ENCODE measurements at regions not wholly inside any gene's neighbourhood (a gene's known extent, or its start where the extent isn't known, plus 50 kb on each side); places are given as distances from the start of the nearest gene placed in this dataset.

- DNase-seq (ENCODE audit: low read depth in 1 of 2, low spot score in 2 of 2): no peak
- H3K9me3 ChIP-seq (replicated peaks): no peaks in the 10 kb centered on the region
- H3K27me3 ChIP-seq (replicated peaks): no peaks in the 10 kb centered on the region
- no peaks in the 10 kb centered on the region for H3K36me3 ChIP-seq
- H3K4me1 ChIP-seq (replicated peaks): no peaks in the 10 kb centered on the region
- no peak overlapping the region for H3K27ac ChIP-seq
- no peak overlapping the region for H3K4me3 ChIP-seq
These were observed 588.6 kb upstream of the GRAMD2B start for GRCh38 chr5:125834438-125835115.

DNA sequence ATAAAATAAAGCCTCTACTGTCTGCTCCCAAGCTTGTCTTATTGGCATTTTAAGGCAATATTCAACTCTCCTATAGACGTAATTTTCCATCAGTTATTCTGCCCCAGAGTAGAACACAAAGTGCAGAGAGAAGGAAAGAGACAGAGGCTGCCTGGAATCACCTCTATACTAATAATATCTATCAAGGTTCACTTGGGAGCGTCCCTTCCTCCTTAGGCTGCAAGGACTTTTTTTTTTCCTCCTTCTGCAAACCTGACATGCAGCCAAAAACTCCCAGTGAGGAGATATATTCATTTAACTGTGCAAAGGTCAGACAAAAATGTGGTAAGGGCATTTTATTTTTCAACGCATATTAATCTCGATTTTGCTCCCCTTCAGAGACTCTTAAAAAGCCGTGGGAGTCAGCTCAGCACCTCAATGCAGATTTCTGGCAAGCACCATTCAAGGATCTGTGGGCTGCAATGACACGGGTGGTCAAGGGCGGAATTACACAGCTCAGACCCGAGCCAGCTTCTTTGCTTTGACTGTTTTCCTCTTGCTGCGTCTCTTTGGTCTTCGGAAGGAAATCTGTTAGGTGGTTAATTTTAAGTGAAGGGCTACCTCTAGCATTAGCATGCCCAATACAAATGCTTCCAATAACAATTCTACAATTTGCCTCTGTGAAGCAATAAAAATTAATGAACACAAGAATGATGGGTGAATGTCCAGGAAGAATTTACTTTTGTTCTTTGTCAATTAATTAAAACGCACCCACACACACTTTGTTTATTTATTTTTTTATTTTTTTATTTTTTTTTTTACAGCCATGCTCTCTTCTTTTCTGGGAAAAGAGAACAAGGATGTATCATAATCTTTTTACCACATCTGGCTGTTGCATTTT, 587.7 kb upstream of the GRAMD2B start:
- DNase-seq (ENCODE audit: low read depth in 1 of 2, low spot score in 2 of 2): peak in 1 of 2 experiments; percentile 26
- Histone ChIP-seq H3K27ac (no peak overlapping the region), H3K27me3 (replicated peaks) (no peaks in the 10 kb centered on the region), H3K4me1 (replicated peaks) (no peaks in the 10 kb centered on the region), H3K36me3 (no peaks in the 10 kb centered on the region), H3K4me3 (no peak overlapping the region), H3K9me3 (replicated peaks) (no peaks in the 10 kb centered on the region)

DNA sequence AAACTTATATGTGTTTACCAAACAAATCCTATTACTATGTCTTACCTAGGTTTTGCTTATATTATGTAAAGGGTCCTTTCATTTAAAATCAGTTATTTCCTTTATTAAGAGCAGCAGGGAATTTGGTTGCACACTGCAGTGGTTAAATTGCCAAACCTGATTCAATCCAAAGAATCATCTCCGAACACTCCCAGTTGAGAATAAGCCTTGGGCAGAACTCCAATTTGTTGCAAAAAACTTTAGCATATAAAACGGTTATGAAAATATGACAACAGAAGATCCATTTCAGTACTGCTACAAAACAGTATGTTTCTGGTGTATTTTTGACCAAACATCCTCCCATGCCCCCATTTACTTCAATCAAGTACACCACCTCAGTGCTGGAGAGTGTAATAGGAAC, 587.0 kb upstream of the GRAMD2B start:
- H3K4me3 ChIP-seq: no peak overlapping the region
- no peaks in the 10 kb centered on the region for H3K36me3 ChIP-seq
- no peaks in the 10 kb centered on the region for H3K27me3 ChIP-seq (replicated peaks)
- no peak for DNase-seq (ENCODE audit: low read depth in 1 of 2, low spot score in 2 of 2)
- H3K27ac ChIP-seq: no peak overlapping the region
- no peaks in the 10 kb centered on the region for H3K9me3 ChIP-seq (replicated peaks)
- no peaks in the 10 kb centered on the region for H3K4me1 ChIP-seq (replicated peaks)

DNA sequence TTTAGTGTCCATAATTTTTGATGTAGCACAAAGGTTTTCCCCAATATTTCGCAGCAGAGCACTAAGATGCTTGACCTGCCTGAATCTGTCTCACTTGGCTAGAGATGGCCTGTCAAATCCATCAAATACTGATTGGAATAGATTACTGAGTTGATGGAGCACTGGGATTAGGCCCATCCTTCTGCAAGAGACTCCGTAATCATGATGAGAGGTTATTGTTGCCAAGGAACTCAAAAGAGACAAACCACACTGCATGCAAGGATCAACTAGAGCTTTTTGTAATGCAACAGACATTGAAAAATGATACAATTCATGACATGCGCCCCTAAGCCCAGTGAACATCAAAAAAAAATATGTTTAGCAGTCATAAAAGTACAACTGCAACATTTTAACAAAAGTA, 585.3 kb upstream of the GRAMD2B start:
- Histone ChIP-seq H3K4me1 (replicated peaks) (no peaks in the 10 kb centered on the region), H3K27me3 (replicated peaks) (no peaks in the 10 kb centered on the region), H3K27ac (no peak overlapping the region), H3K9me3 (replicated peaks) (no peaks in the 10 kb centered on the region), H3K36me3 (no peaks in the 10 kb centered on the region), H3K4me3 (no peak overlapping the region)
- DNase-seq (ENCODE audit: low read depth in 1 of 2, low spot score in 2 of 2): no peak

DNA sequence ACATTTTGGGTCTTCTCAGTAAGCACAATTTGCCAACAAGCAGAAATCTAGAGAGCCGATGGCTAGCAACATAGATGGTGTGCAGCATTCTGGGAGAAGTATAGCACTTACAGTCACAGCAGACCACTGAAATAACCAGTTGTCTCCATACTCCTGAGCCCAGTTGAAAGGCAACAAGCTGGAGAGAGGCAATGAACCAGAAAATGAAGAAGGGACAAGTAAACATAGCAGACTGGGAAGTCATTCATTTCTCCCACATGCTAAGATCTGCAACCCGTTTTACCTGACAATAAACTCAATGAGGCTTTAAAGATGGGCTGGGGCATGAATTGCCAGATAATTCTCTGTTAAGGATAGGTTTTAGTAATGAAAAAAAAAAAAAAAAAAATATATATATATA, 575.6 kb upstream of the GRAMD2B start:
- DNase-seq (ENCODE audit: low read depth in 1 of 2, low spot score in 2 of 2): no peak
- Histone ChIP-seq H3K36me3 (no peaks in the 10 kb centered on the region), H3K27ac (no peak overlapping the region), H3K4me3 (no peak overlapping the region), H3K4me1 (replicated peaks) (no peaks in the 10 kb centered on the region), H3K27me3 (replicated peaks) (no peaks in the 10 kb centered on the region), H3K9me3 (replicated peaks) (no peaks in the 10 kb centered on the region)

- no peak overlapping the region for H3K4me3 ChIP-seq
- no peak overlapping the region for H3K27ac ChIP-seq
- no peaks in the 10 kb centered on the region for H3K36me3 ChIP-seq
- H3K27me3 ChIP-seq (replicated peaks): no peaks in the 10 kb centered on the region
- no peak for DNase-seq (ENCODE audit: low read depth in 1 of 2, low spot score in 2 of 2)
- H3K9me3 ChIP-seq (replicated peaks): peaks cover 3% of the 10 kb centered on the region; the same call in 1 of the 2 replicates
- no peaks in the 10 kb centered on the region for H3K4me1 ChIP-seq (replicated peaks)
These were observed 574.5 kb upstream of the GRAMD2B start for GRCh38 chr5:125848751-125849150.

DNA sequence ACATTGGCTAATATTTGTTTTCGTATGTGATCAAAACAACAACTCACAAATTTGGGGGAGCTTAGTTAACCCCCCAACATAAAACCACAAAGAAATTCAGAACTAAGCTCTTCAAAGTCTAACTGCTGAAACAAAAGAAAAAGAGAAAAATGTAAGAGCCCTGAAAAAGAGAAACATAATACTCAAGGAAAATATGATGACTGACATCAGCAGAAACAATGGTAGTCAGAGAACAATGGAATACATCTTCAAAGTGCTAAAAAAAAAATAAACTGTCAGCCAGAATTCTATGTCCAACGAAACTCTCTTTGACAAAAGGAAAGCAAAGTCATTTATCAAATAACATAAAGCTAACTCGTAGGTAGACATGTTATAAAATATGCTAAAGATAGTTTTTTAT, 566.3 kb upstream of the GRAMD2B start:
- no peak for DNase-seq (ENCODE audit: low read depth in 1 of 2, low spot score in 2 of 2)

DNA sequence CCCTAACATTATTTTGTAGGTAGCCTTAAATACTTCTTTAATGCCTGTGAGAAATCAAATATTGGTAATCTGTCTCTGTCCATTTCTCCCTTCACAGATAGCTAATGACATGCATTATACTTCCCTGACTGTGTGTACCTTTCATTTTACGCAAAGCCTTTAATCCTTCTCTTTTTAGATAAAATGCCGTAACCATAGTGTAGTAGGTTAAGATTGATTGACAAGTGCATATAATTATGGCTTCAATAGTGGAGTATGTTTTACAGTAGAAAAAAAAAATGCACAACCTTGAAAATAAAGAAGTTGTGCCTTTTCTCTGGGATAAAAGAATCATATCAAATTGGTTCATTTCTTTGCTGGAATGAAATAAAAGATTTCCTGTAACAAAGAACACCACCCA, 559.6 kb upstream of the GRAMD2B start:
- Histone ChIP-seq H3K27ac (no peak overlapping the region), H3K4me1 (replicated peaks) (no peaks in the 10 kb centered on the region), H3K4me3 (no peak overlapping the region), H3K9me3 (replicated peaks) (no peaks in the 10 kb centered on the region), H3K36me3 (no peaks in the 10 kb centered on the region), H3K27me3 (replicated peaks) (no peaks in the 10 kb centered on the region)
- DNase-seq (ENCODE audit: low read depth in 1 of 2, low spot score in 2 of 2): no peak

More for the DNA sequence above, 566.3 kb upstream of the GRAMD2B start:
- Histone ChIP-seq H3K4me1 (replicated peaks) (no peaks in the 10 kb centered on the region), H3K36me3 (no peaks in the 10 kb centered on the region), H3K9me3 (replicated peaks) (peaks cover 3% of the 10 kb centered on the region; the same call in 1 of the 2 replicates), H3K4me3 (no peak overlapping the region), H3K27me3 (replicated peaks) (no peaks in the 10 kb centered on the region), H3K27ac (no peak overlapping the region)

- no peaks in the 10 kb centered on the region for H3K9me3 ChIP-seq (replicated peaks)
These were observed 557.9 kb upstream of the GRAMD2B start for GRCh38 chr5:125865166-125865815.

DNA sequence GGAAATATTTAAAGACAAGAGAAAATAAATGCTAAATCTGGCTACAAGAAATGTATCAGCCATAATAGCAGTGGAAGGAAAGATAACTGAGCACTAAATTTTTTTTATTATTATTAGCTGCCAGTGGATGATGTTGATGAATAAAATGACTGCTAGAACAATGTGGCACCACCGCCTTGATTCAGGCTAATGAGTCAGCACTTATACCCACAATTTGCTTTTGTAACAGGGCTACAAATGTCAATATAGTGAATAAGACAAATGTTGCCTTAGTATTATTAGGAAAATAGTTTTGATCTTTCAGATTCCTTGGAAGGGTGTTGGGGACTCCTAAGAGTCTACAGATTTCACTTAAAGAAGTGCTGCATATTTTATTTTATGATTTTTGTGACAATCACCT, 555.2 kb upstream of the GRAMD2B start:
- no peaks in the 10 kb centered on the region for H3K27me3 ChIP-seq (replicated peaks)
- no peaks in the 10 kb centered on the region for H3K4me1 ChIP-seq (replicated peaks)
- no peak for DNase-seq (ENCODE audit: low read depth in 1 of 2, low spot score in 2 of 2)
- H3K4me3 ChIP-seq: no peak overlapping the region
- no peak overlapping the region for H3K27ac ChIP-seq
- no peaks in the 10 kb centered on the region for H3K36me3 ChIP-seq
- H3K9me3 ChIP-seq (replicated peaks): no peaks in the 10 kb centered on the region

More at GRCh38 chr5:125865166-125865815, 557.9 kb upstream of the GRAMD2B start:
- Histone ChIP-seq H3K27ac (no peak overlapping the region), H3K4me1 (replicated peaks) (no peaks in the 10 kb centered on the region), H3K36me3 (no peaks in the 10 kb centered on the region), H3K4me3 (no peak overlapping the region), H3K27me3 (replicated peaks) (no peaks in the 10 kb centered on the region)
- no peak for DNase-seq (ENCODE audit: low read depth in 1 of 2, low spot score in 2 of 2)

DNA sequence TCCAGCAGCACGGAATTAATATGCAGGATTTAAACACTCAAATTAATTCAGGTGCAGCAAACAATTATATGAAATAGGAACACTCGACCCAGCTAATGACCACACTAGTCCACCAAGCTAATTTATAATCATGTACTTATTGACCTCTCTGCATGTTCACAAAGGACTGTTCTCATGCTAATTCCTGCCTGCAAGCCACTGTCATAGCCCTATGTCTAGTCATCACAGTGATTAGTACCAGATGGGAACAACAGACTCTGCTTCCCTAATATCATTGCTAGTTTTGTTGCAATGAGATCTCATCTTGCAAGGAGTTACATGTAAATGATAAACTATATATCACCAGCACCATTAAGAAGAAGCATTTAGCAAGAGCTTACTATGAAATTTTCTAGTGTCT, 553.0 kb upstream of the GRAMD2B start:
- Histone ChIP-seq H3K9me3 (replicated peaks) (no peaks in the 10 kb centered on the region), H3K4me1 (replicated peaks) (no peaks in the 10 kb centered on the region), H3K27ac (no peak overlapping the region), H3K36me3 (no peaks in the 10 kb centered on the region), H3K27me3 (replicated peaks) (no peaks in the 10 kb centered on the region), H3K4me3 (no peak overlapping the region)
- no peak for DNase-seq (ENCODE audit: low read depth in 1 of 2, low spot score in 2 of 2)

- Histone ChIP-seq H3K27ac (no peak overlapping the region), H3K36me3 (no peaks in the 10 kb centered on the region)
These were observed 549.2 kb upstream of the GRAMD2B start for GRCh38 chr5:125874057-125874456.

GRCh38 chr5:125874717-125875116, 548.5 kb upstream of the GRAMD2B start:
- Histone ChIP-seq H3K9me3 (replicated peaks) (no peaks in the 10 kb centered on the region), H3K27ac (no peak overlapping the region), H3K4me3 (no peak overlapping the region), H3K36me3 (no peaks in the 10 kb centered on the region), H3K4me1 (replicated peaks) (no peaks in the 10 kb centered on the region), H3K27me3 (replicated peaks) (no peaks in the 10 kb centered on the region)
- no peak for DNase-seq (ENCODE audit: low read depth in 1 of 2, low spot score in 2 of 2)

More at GRCh38 chr5:125874057-125874456, 549.2 kb upstream of the GRAMD2B start:
- no peak for DNase-seq (ENCODE audit: low read depth in 1 of 2, low spot score in 2 of 2)
- Histone ChIP-seq H3K4me3 (no peak overlapping the region), H3K4me1 (replicated peaks) (no peaks in the 10 kb centered on the region), H3K27me3 (replicated peaks) (no peaks in the 10 kb centered on the region), H3K9me3 (replicated peaks) (no peaks in the 10 kb centered on the region)

DNA sequence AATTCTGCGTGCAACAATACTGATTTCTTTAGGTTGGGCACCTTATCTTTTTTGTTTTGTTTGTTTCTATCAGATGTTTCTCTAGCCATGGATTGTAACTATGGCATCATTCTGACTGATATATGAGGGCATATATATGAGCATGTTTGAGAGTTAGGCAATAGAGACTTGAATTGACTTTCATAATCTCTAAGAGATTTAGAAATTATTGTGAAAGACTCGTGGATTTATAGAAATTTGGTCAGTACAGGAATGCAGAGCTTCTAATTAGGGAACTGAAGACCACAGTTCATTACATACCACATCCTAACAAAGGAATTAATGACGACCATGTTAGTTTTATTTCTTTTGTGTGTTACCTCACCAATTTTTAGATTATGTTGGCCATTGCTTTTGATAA, 546.0 kb upstream of the GRAMD2B start:
- no peaks in the 10 kb centered on the region for H3K36me3 ChIP-seq
- no peak overlapping the region for H3K27ac ChIP-seq
- DNase-seq (ENCODE audit: low read depth in 1 of 2, low spot score in 2 of 2): no peak
- no peaks in the 10 kb centered on the region for H3K9me3 ChIP-seq (replicated peaks)
- H3K4me1 ChIP-seq (replicated peaks): no peaks in the 10 kb centered on the region
- no peak overlapping the region for H3K4me3 ChIP-seq
- H3K27me3 ChIP-seq (replicated peaks): no peaks in the 10 kb centered on the region

Data from SJSA1 (cell line).